Endothelial cell (in vitro differentiated cells): ENCODE measurements at regions not wholly inside any gene's neighbourhood (a gene's known extent, or its start where the extent isn't known, plus 50 kb on each side); places are given as distances from the start of the nearest gene placed in this dataset.

Experiments used
- DNase-seq: peaks from one replicate; pipeline ENCODE4 v3.0.0; 2021; ENCODE audit warnings: low spot score
- H3K27ac Mint-ChIP-seq: one replicate; pipeline ENCODE4 v1.8.0; 2021; ENCODE audit warnings: mixed read lengths, inconsistent platforms; ENCODE audit not compliant: unreplicated experiment
- H3K27me3 Mint-ChIP-seq: one replicate; pipeline ENCODE4 v1.8.0; 2021; ENCODE audit warnings: mild to moderate bottlenecking, moderate library complexity, mixed read lengths, inconsistent platforms; ENCODE audit not compliant: unreplicated experiment
- H3K36me3 Mint-ChIP-seq: one replicate; pipeline ENCODE4 v1.8.0; 2021; ENCODE audit warnings: mild to moderate bottlenecking, low read depth, mixed read lengths, inconsistent platforms; ENCODE audit not compliant: unreplicated experiment
- H3K4me1 Mint-ChIP-seq: one replicate; pipeline ENCODE4 v1.8.0; 2021; ENCODE audit warnings: mild to moderate bottlenecking, mixed read lengths, inconsistent platforms; ENCODE audit not compliant: unreplicated experiment
- H3K4me3 Mint-ChIP-seq: one replicate; pipeline ENCODE4 v1.8.0; 2021; ENCODE audit warnings: mild to moderate bottlenecking, mixed read lengths, inconsistent platforms; ENCODE audit not compliant: unreplicated experiment
- H3K9me3 Mint-ChIP-seq: one replicate; pipeline ENCODE4 v1.8.0; 2021; ENCODE audit warnings: mixed read lengths, inconsistent platforms; ENCODE audit not compliant: unreplicated experiment
- CTCF ChIP-seq: fragments of 200-600 bp; sonication (generic); IDR thresholded peaks from one replicate; pipeline ENCODE4 v1.5.0; 2021; ENCODE audit warnings: antibody characterized with exemption; ENCODE audit not compliant: unreplicated experiment

GRCh38 chr11:26126741-26127140 is 205.2 kb upstream of the ANO3 start:
- TF ChIP-seq CTCF: no peak
- H3K27me3 Mint-ChIP-seq: no peaks in the 10 kb centered on the region
- DNase-seq: no peak
- no peaks in the 10 kb centered on the region for H3K9me3 Mint-ChIP-seq
- H3K4me1 Mint-ChIP-seq: no peaks in the 10 kb centered on the region
- no peak overlapping the region for H3K27ac Mint-ChIP-seq
- H3K4me3 Mint-ChIP-seq: no peak overlapping the region
- H3K36me3 Mint-ChIP-seq: no peaks in the 10 kb centered on the region

GRCh38 chr11:26127336-26127735 is 204.6 kb upstream of the ANO3 start:
- Mint-ChIP-seq H3K4me1 (no peaks in the 10 kb centered on the region), H3K27ac (no peak overlapping the region), H3K9me3 (no peaks in the 10 kb centered on the region), H3K4me3 (no peak overlapping the region), H3K36me3 (no peaks in the 10 kb centered on the region), H3K27me3 (no peaks in the 10 kb centered on the region)
- TF ChIP-seq CTCF: no peak
- no peak for DNase-seq

GRCh38 chr11:26131406-26131805 is 200.5 kb upstream of the ANO3 start:
- no peaks in the 10 kb centered on the region for H3K4me1 Mint-ChIP-seq

GRCh38 chr11:26134053-26134452 is 197.9 kb upstream of the ANO3 start:
- H3K9me3 Mint-ChIP-seq: no peaks in the 10 kb centered on the region
- H3K4me1 Mint-ChIP-seq: no peaks in the 10 kb centered on the region
- H3K36me3 Mint-ChIP-seq: no peaks in the 10 kb centered on the region
- no peak for DNase-seq
- no peak overlapping the region for H3K4me3 Mint-ChIP-seq
- TF ChIP-seq CTCF: no peak
- H3K27ac Mint-ChIP-seq: no peak overlapping the region
- no peaks in the 10 kb centered on the region for H3K27me3 Mint-ChIP-seq

More at GRCh38 chr11:26131406-26131805, 200.5 kb upstream of the ANO3 start:
- TF ChIP-seq CTCF: no peak
- Mint-ChIP-seq H3K9me3 (no peaks in the 10 kb centered on the region), H3K36me3 (no peaks in the 10 kb centered on the region), H3K27ac (no peak overlapping the region), H3K27me3 (no peaks in the 10 kb centered on the region), H3K4me3 (no peak overlapping the region)
- DNase-seq: no peak

- H3K27ac Mint-ChIP-seq: no peak overlapping the region
- peak; percentile 8 for DNase-seq
Observed at GRCh38 chr11:26134481-26135355, 197.2 kb upstream of the ANO3 start.

More at GRCh38 chr11:26134481-26135355, 197.2 kb upstream of the ANO3 start:
- TF ChIP-seq CTCF: no peak
- H3K9me3 Mint-ChIP-seq: no peaks in the 10 kb centered on the region
- H3K36me3 Mint-ChIP-seq: no peaks in the 10 kb centered on the region
- no peaks in the 10 kb centered on the region for H3K27me3 Mint-ChIP-seq
- H3K4me1 Mint-ChIP-seq: no peaks in the 10 kb centered on the region
- no peak overlapping the region for H3K4me3 Mint-ChIP-seq
